Common myeloid progenitor, CD34-positive (primary cell): ENCODE measurements at regions not wholly inside any gene's neighbourhood (a gene's known extent, or its start where the extent isn't known, plus 50 kb on each side); places are given as distances from the start of the nearest gene placed in this dataset.
"Not testable (repeated sequence)": the region's sequence is repeated elsewhere in the genome, so short reads cannot be mapped to it uniquely, and the experiment has no call there.

ENCODE experiments used
- CTCF ChIA-PET: fragments of 350-600 bp; sonication (Branson Sonifier 250); formaldehyde crosslinking; loops from one replicate; lab custom pipeline; 2021; ENCODE audit warnings: antibody characterized with exemption; lab: Charles Lee
- POLR2A ChIA-PET: fragments of 350-600 bp; sonication (Branson Sonifier 250); formaldehyde crosslinking; loops from one replicate; lab custom pipeline; 2021; ENCODE audit warnings: antibody characterized with exemption; lab: Charles Lee
- DNase-seq, 3 donors: peaks; one replicate each; pipeline versions ENCODE4 v3.0.0 to v3.0.0-alpha.2; 2013
- H3K27ac ChIP-seq, 2 experiments: 1 replicate in 1 of 2; 2 replicates in 1 of 2; pipeline ENCODE4 v1.7.0; 2013; ENCODE audit warnings: inconsistent platforms in 2 of 2, low read length in 2 of 2, mild to moderate bottlenecking in 2 of 2, low read depth in 1 of 2, moderate library complexity in 1 of 2; ENCODE audit not compliant: severe bottlenecking in 2 of 2, insufficient read depth in 1 of 2, poor library complexity in 1 of 2
- H3K27me3 ChIP-seq, 5 experiments: replicated peaks in 2 of 5; 1 replicate in 3 of 5; 2 replicates in 2 of 5; pipeline versions ENCODE4 v1.6.1 to v1.7.0; 2013; ENCODE audit warnings: low read length in 4 of 5, mild to moderate bottlenecking in 2 of 5, moderate library complexity in 2 of 5, inconsistent platforms in 1 of 5; ENCODE audit not compliant: insufficient read depth in 5 of 5, control insufficient read depth in 4 of 5
- H3K36me3 ChIP-seq, 4 experiments: 1 replicate in 2 of 4; 2 replicates in 2 of 4; pipeline versions ENCODE4 v1.6.1 to v1.7.0; 2013; ENCODE audit warnings: low read length in 3 of 4, control low read depth in 1 of 4, mild to moderate bottlenecking in 1 of 4; ENCODE audit not compliant: control insufficient read depth in 4 of 4, insufficient read depth in 4 of 4
- H3K4me1 ChIP-seq, 4 experiments: 1 replicate in 3 of 4; 2 replicates in 1 of 4; pipeline versions ENCODE4 v1.6.1 to v1.7.1; 2013; ENCODE audit warnings: low read length in 3 of 4, mild to moderate bottlenecking in 3 of 4, control low read depth in 1 of 4, inconsistent platforms in 1 of 4, moderate library complexity in 1 of 4; ENCODE audit not compliant: control insufficient read depth in 4 of 4, insufficient read depth in 4 of 4; ENCODE audit errors: control extremely low read depth in 1 of 4
- H3K4me3 ChIP-seq, 7 experiments: 1 replicate in 4 of 7; 2 replicates in 3 of 7; pipeline versions ENCODE4 v1.5.1 to v1.7.0; 2013; ENCODE audit warnings: mild to moderate bottlenecking in 7 of 7, low read length in 6 of 7, moderate library complexity in 6 of 7, inconsistent platforms in 2 of 7, low read depth in 2 of 7, control low read depth in 1 of 7; ENCODE audit not compliant: insufficient read depth in 4 of 7, control insufficient read depth in 1 of 7; ENCODE audit errors: extremely low read depth in 1 of 7
- H3K9me3 ChIP-seq, 5 experiments: 1 replicate in 4 of 5; 2 replicates in 1 of 5; pipeline versions ENCODE4 v1.6.1 to v1.7.1; 2013; ENCODE audit warnings: low read length in 4 of 5, mild to moderate bottlenecking in 2 of 5, inconsistent platforms in 1 of 5, low read depth in 1 of 5, moderate library complexity in 1 of 5; ENCODE audit not compliant: control insufficient read depth in 4 of 5, insufficient read depth in 2 of 5; ENCODE audit errors: control extremely low read depth in 1 of 5
- WGBS: methylation state at CpG from one replicate; pipeline ENCODE4 v1.1.5; 2013; ENCODE audit not compliant: insufficient coverage; 5-methylcytosine and 5-hydroxymethylcytosine counted together

- no peaks in the 10 kb centered on the region for H3K4me1 ChIP-seq
- no peaks in the 10 kb centered on the region for H3K9me3 ChIP-seq
- H3K4me3 ChIP-seq: no peak overlapping the region
- ChIA-PET CTCF (no interaction called here), POLR2A (no interaction called here)
- H3K27ac ChIP-seq: no peak overlapping the region
- 100% methylated on average over 1 of the region's 2 CpGs for WGBS
- DNase-seq: no peak
- no peaks in the 10 kb centered on the region for H3K36me3 ChIP-seq
- H3K27me3 ChIP-seq: no peaks in the 10 kb centered on the region
Measured at GRCh38 chr5:101647861-101648260, 648.2 kb downstream of the SLCO4C1 start.

GRCh38 chr5:101643794-101644193 lies 652.3 kb downstream of the SLCO4C1 start:
- CTCF ChIA-PET: no interaction called here
- no peak overlapping the region for H3K4me3 ChIP-seq
- WGBS: no CpG with 5 or more reads among the region's 2 CpGs

GRCh38 chr5:101637599-101637998 lies 658.5 kb downstream of the SLCO4C1 start:
- Histone ChIP-seq H3K27me3 (no peaks in the 10 kb centered on the region), H3K4me3 (no peak overlapping the region), H3K4me1 (no peaks in the 10 kb centered on the region), H3K36me3 (no peaks in the 10 kb centered on the region), H3K27ac (no peak overlapping the region), H3K9me3 (no peaks in the 10 kb centered on the region)
- no peak for DNase-seq
- 100% methylated on average over 1 of the region's 2 CpGs for WGBS
- POLR2A ChIA-PET: no interaction called here
- CTCF ChIA-PET: no interaction called here

More at GRCh38 chr5:101643794-101644193, 652.3 kb downstream of the SLCO4C1 start:
- H3K27me3 ChIP-seq: no peaks in the 10 kb centered on the region
- no peak overlapping the region for H3K27ac ChIP-seq
- POLR2A ChIA-PET: no interaction called here
- no peaks in the 10 kb centered on the region for H3K36me3 ChIP-seq
- H3K9me3 ChIP-seq: no peaks in the 10 kb centered on the region
- H3K4me1 ChIP-seq: no peaks in the 10 kb centered on the region
- DNase-seq: no peak

GRCh38 chr5:101627770-101628169 lies 668.3 kb downstream of the SLCO4C1 start:
- WGBS: 0% methylated on average over 1 of the region's 2 CpGs
- H3K27ac ChIP-seq, H3K9me3 ChIP-seq, CTCF ChIA-PET, H3K27me3 ChIP-seq, POLR2A ChIA-PET, DNase-seq, H3K36me3 ChIP-seq, H3K4me1 ChIP-seq, H3K4me3 ChIP-seq: not testable (repeated sequence)

- Histone ChIP-seq H3K9me3 (peaks cover 0 to 1% (median 0%) of the 10 kb centered on the region in 5 experiments), H3K4me1 (no peaks in the 10 kb centered on the region), H3K27ac (no peak overlapping the region), H3K36me3 (no peaks in the 10 kb centered on the region), H3K27me3 (no peaks in the 10 kb centered on the region), H3K4me3 (no peak overlapping the region)
- POLR2A ChIA-PET: no interaction called here
- DNase-seq: no peak
- CTCF ChIA-PET: no interaction called here
- WGBS: 100% methylated on average over 1 of the region's 1 CpG
Measured at GRCh38 chr5:101626572-101626971, 669.5 kb downstream of the SLCO4C1 start.

DNA sequence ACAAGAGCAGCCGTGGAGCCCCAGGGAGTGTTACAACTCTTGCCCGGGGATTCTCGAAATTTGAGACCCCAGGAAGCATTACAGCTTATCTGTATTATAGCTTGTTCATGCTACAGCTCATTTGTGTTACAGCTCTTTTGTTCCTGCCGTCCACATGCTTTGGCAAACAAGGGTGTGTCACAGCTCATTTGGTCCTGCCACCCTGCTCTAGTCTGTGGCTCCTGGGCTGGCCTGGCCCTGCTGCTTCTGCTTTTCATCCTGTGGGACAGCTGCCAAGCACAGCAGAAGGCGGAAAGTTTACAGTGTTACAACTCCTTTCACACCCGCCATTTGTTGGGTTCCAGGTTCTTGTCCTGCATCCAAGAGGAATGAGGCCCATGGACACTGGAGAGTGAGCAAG lies 685.0 kb downstream of the SLCO4C1 start:
- Histone ChIP-seq H3K4me1 (no peaks in the 10 kb centered on the region), H3K9me3 (no peaks in the 10 kb centered on the region), H3K36me3 (no peaks in the 10 kb centered on the region), H3K27me3 (no peaks in the 10 kb centered on the region), H3K4me3 (no peak overlapping the region), H3K27ac (no peak overlapping the region)
- ChIA-PET CTCF (no interaction called here), POLR2A (no interaction called here)
- 96% methylated on average over 6 of the region's 6 CpGs for WGBS
- DNase-seq: no peak

GRCh38 chr5:101608322-101608721 lies 687.8 kb downstream of the SLCO4C1 start:
- ChIA-PET POLR2A (no interaction called here), CTCF (no interaction called here)
- H3K4me3 ChIP-seq: no peak overlapping the region
- H3K4me1 ChIP-seq: no peaks in the 10 kb centered on the region
- no peaks in the 10 kb centered on the region for H3K9me3 ChIP-seq
- H3K27ac ChIP-seq: no peak overlapping the region
- no peaks in the 10 kb centered on the region for H3K27me3 ChIP-seq
- H3K36me3 ChIP-seq: no peaks in the 10 kb centered on the region
- WGBS: 100% methylated on average over 1 of the region's 1 CpG
- DNase-seq: no peak
